Kidney (tissue), 13 donors: ENCODE measurements at regions not wholly inside any gene's neighbourhood (a gene's known extent, or its start where the extent isn't known, plus 50 kb on each side); places are given as distances from the start of the nearest gene placed in this dataset.

Experiments
- DNase-seq, 5 donors: peaks; one replicate each; pipeline ENCODE4 v3.0.0-alpha.2; 2013 to 2020
- FAIRE-seq: peaks from 2 replicates; lab custom pipeline; 2012; peaks lifted over from hg19 to GRCh38; lab: Jason Lieb, UNC
- H3K27ac ChIP-seq, 2 donors: one replicate each; pipeline ENCODE4 v1.7.0; 2013; ENCODE audit warnings: low read depth in 2 of 2, low read length in 2 of 2, inconsistent platforms in 1 of 2
- H3K27me3 ChIP-seq: one replicate; pipeline ENCODE4 v1.7.1; 2013; ENCODE audit warnings: low read length, inconsistent platforms; ENCODE audit not compliant: control insufficient read depth, insufficient read depth
- H3K36me3 ChIP-seq, 3 donors: one replicate each; pipeline versions ENCODE4 v1.7.0 to v1.7.1; 2013; ENCODE audit warnings: low read length in 3 of 3, control low read depth in 1 of 3, inconsistent platforms in 1 of 3; ENCODE audit not compliant: insufficient read depth in 3 of 3, control insufficient read depth in 2 of 3
- H3K4me1 ChIP-seq, 3 donors: one replicate each; pipeline versions ENCODE4 v1.7.0 to v1.7.1; 2013; ENCODE audit warnings: low read length in 3 of 3, inconsistent platforms in 1 of 3, low read depth in 1 of 3; ENCODE audit not compliant: control insufficient read depth in 2 of 3, insufficient read depth in 2 of 3
- H3K4me3 ChIP-seq, 3 donors: one replicate each; pipeline versions ENCODE4 v1.7.0 to v1.8.1; 2013; ENCODE audit warnings: low read length in 3 of 3, control low read depth in 1 of 3, inconsistent platforms in 1 of 3
- H3K9ac ChIP-seq, 3 donors: one replicate each; pipeline versions ENCODE4 v1.7.0 to v1.7.1; 2013; ENCODE audit warnings: low read length in 3 of 3, control low read depth in 1 of 3, inconsistent platforms in 1 of 3
- H3K9me3 ChIP-seq, 3 donors: one replicate each; pipeline versions ENCODE4 v1.7.0 to v1.7.1; 2013; ENCODE audit warnings: low read length in 3 of 3, control low read depth in 1 of 3, inconsistent platforms in 1 of 3; ENCODE audit not compliant: control insufficient read depth in 2 of 3, insufficient read depth in 1 of 3
- CTCF ChIP-seq: IDR thresholded peaks from 3 replicates; pipeline ENCODE4 v1.5.1; 2012; ENCODE audit warnings: mild to moderate bottlenecking, moderate library complexity, borderline replicate concordance; ENCODE audit not compliant: insufficient read depth; ENCODE audit errors: extremely low read depth
- intact Hi-C: fragments of 100-400 bp; cut with DNase I; formaldehyde crosslinking; loops from one replicate; pipeline ENCODE4 v1.11.1; 2022
- donor health status: control.
- donor health status: control.
- donor health status: control.
- donor health status: control.
- donor health status: control.
- donor health status: DM: yes; HTN: yes; CAD: no.
- donor health status: Normal renal cell carcinoma (clear cell type).

- H3K36me3 ChIP-seq, result no peaks in the 10 kb centered on the region
- TF ChIP-seq CTCF, result no peak
- H3K4me1 ChIP-seq, result no peaks in the 10 kb centered on the region
- intact Hi-C loops, result no loop called here
- DNase-seq (no peak), FAIRE-seq (no peak)
- no peak overlapping the region for H3K9ac ChIP-seq
- H3K4me3 ChIP-seq, result no peak overlapping the region
- H3K27ac ChIP-seq, result no peak overlapping the region
- no peaks in the 10 kb centered on the region for H3K9me3 ChIP-seq
- H3K27me3 ChIP-seq, result no peaks in the 10 kb centered on the region
Measured at GRCh38 chr12:111226680-111227079, 142.2 kb downstream of the PHETA1 start.

- Histone ChIP-seq H3K27me3 (no peaks in the 10 kb centered on the region), H3K9ac (no peak overlapping the region), H3K27ac (no peak overlapping the region), H3K4me1 (no peaks in the 10 kb centered on the region), H3K4me3 (no peak overlapping the region), H3K9me3 (no peaks in the 10 kb centered on the region), H3K36me3 (no peaks in the 10 kb centered on the region)
- no peak for FAIRE-seq
- intact Hi-C loops, result no loop called here
- no peak for TF ChIP-seq CTCF
- DNase-seq, result no peak
Measured at GRCh38 chr12:111225307-111225706, 143.6 kb downstream of the PHETA1 start.

GRCh38 chr12:111224186-111225066 lies 144.5 kb downstream of the PHETA1 start:
- Histone ChIP-seq H3K4me3 (no peak overlapping the region), H3K9ac (no peak overlapping the region), H3K36me3 (no peaks in the 10 kb centered on the region), H3K9me3 (no peaks in the 10 kb centered on the region), H3K4me1 (no peaks in the 10 kb centered on the region), H3K27me3 (no peaks in the 10 kb centered on the region), H3K27ac (no peak overlapping the region)
- intact Hi-C loops, result no loop called here
- no peak for FAIRE-seq
- peak in 3 of 5 donors; percentile 31 to 67 (median 39) for DNase-seq
- TF ChIP-seq CTCF, result no peak
